Mucosa of descending colon (tissue), 3 donors: ENCODE measurements at regions not wholly inside any gene's neighbourhood (a gene's known extent, or its start where the extent isn't known, plus 50 kb on each side); places are given as distances from the start of the nearest gene placed in this dataset.

Source experiments
- ATAC-seq: fragments of 200-7000 bp; cut with Tn5 transposase; one replicate; pipeline ENCODE4 v1.9.1; 2020; ENCODE audit warnings: mild to moderate bottlenecking, moderate library complexity
- DNase-seq, 3 donors: peaks; one replicate each; pipeline ENCODE4 v3.0.0-alpha.2; 2020
- H3K36me3 ChIP-seq: fragments of 200-600 bp; one replicate; pipeline ENCODE4 v1.8.0; 2021; ENCODE audit warnings: low read depth, mild to moderate bottlenecking
- H3K4me1 ChIP-seq: fragments of 200-600 bp; one replicate; pipeline ENCODE4 v1.8.0; 2021; ENCODE audit warnings: low read depth, mild to moderate bottlenecking
- H3K4me3 ChIP-seq: fragments of 200-600 bp; one replicate; pipeline ENCODE4 v1.8.0; 2021; ENCODE audit warnings: mild to moderate bottlenecking
- H3K9me3 ChIP-seq: fragments of 200-600 bp; one replicate; pipeline ENCODE4 v1.8.0; 2021; ENCODE audit warnings: mild to moderate bottlenecking
- intact Hi-C, 2 donors: fragments of 100-400 bp; cut with DNase I in 1 of 2; cut with micrococcal nuclease in 1 of 2; formaldehyde crosslinking; loops; one replicate each; pipeline versions ENCODE4 v1.11.0 to v1.11.1; 2022; cut with DNase I, micrococcal nuclease
- TF ChIP-seq, protein P1 (sequence below): fragments of 200-600 bp; IDR thresholded peaks from one replicate; pipeline ENCODE4 v1.8.0; 2022; ENCODE audit warnings: antibody characterized with exemption, mild to moderate bottlenecking
- donor health status: DM: no; HTN: no; CAD: no; lungs with moderate emphysema.
- donor health status: DM: no; HTN: no; CAD: no.
- donor health status: DM: no; HTN: yes; CAD: no.

DNA sequence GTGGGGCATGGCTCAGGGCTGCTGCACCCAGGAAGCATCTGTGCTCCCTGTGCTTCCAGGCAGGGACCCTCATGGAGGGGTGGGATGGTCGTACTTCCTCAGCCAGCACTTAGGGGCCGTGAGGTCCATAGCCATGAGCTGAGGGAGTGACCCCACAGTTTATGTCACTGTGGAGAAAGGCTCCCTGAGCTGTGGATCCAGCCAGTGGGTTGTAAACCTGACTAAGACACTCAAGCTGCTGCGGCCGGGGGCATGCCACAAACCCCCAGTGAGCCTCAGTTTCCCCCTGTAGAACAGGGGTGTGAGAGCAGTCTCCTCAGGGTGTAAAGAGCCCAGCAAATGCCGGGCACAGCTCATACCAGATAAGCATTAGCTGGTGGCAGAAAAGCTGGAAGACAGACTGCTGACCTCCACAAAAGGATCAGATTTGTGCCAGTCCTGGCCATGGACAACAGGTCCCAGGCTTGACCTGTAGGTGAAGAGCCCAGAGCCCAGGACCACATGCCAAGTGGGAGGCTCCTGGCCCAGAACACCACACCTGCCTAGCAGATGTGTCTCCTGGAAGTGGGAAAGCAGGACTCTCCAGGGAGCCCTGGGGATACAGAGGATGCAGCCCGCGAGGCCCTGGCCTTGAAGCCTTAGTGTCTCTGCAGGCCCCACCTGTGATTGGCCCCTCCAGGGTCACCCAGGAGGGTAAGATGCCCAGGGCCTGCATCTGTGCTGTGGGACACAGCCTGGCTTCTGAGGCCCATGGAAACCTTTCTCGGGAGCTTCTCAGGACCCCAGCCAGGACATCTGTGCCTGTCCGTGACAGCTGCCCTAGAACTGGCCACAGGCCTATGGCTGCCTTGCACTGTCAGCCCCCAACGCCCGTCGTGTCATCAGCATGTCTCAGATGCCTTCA lies 78.1 kb upstream of the RET start:
- intact Hi-C loops: no loop called here
- no peaks in the 10 kb centered on the region for H3K4me1 ChIP-seq
- H3K4me3 ChIP-seq: no peak overlapping the region
- TF ChIP-seq, protein P1, sequence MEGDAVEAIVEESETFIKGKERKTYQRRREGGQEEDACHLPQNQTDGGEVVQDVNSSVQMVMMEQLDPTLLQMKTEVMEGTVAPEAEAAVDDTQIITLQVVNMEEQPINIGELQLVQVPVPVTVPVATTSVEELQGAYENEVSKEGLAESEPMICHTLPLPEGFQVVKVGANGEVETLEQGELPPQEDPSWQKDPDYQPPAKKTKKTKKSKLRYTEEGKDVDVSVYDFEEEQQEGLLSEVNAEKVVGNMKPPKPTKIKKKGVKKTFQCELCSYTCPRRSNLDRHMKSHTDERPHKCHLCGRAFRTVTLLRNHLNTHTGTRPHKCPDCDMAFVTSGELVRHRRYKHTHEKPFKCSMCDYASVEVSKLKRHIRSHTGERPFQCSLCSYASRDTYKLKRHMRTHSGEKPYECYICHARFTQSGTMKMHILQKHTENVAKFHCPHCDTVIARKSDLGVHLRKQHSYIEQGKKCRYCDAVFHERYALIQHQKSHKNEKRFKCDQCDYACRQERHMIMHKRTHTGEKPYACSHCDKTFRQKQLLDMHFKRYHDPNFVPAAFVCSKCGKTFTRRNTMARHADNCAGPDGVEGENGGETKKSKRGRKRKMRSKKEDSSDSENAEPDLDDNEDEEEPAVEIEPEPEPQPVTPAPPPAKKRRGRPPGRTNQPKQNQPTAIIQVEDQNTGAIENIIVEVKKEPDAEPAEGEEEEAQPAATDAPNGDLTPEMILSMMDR: no peak
- no peaks in the 10 kb centered on the region for H3K36me3 ChIP-seq
- DNase-seq: no peak
- no peak for ATAC-seq
- no peaks in the 10 kb centered on the region for H3K9me3 ChIP-seq

- TF ChIP-seq, protein P1: no peak
- ATAC-seq (no peak), DNase-seq (no peak)
- Histone ChIP-seq H3K4me3 (no peak overlapping the region), H3K4me1 (no peaks in the 10 kb centered on the region), H3K9me3 (no peaks in the 10 kb centered on the region), H3K36me3 (no peaks in the 10 kb centered on the region)
- intact Hi-C loops: no loop called here
These were observed 77.4 kb upstream of the RET start for GRCh38 chr10:42999385-43000020.

DNA sequence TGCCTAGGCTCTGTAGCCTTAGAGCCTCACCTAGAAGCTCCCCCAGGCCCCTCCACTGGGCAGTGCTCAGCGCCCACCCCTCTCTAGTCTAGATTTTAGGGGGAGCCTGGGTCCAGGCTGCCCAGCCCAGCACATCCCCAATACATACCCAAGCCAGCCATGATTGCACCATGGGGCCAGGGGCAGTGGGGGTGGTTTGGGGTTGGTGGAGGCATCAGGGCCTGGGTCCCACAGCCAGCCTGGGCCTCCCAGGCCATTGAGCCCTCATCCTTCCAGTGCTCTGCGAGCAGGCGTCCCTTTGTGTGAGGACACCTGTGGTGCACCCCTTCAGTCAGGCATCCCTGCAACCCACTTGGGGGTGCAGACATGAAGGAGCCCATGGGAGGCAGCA lies 76.9 kb upstream of the RET start:
- Histone ChIP-seq H3K9me3 (no peaks in the 10 kb centered on the region), H3K36me3 (no peaks in the 10 kb centered on the region), H3K4me1 (no peaks in the 10 kb centered on the region), H3K4me3 (no peak overlapping the region)
- intact Hi-C loops: no loop called here
- TF ChIP-seq, protein P1: no peak
- ATAC-seq (no peak), DNase-seq (no peak)

- intact Hi-C loops: no loop called here
- no peaks in the 10 kb centered on the region for H3K9me3 ChIP-seq
- no peak for ATAC-seq
- no peaks in the 10 kb centered on the region for H3K36me3 ChIP-seq
- H3K4me3 ChIP-seq: no peak overlapping the region
- TF ChIP-seq, protein P1: no peak
- DNase-seq: no peak
- no peaks in the 10 kb centered on the region for H3K4me1 ChIP-seq
These were observed 76.0 kb upstream of the RET start for GRCh38 chr10:43000651-43001426.

GRCh38 chr10:43001427-43001795 lies 75.5 kb upstream of the RET start:
- ATAC-seq (no peak), DNase-seq (no peak)
- Histone ChIP-seq H3K4me1 (no peaks in the 10 kb centered on the region), H3K4me3 (no peak overlapping the region), H3K36me3 (no peaks in the 10 kb centered on the region), H3K9me3 (no peaks in the 10 kb centered on the region)
- TF ChIP-seq, protein P1: no peak
- intact Hi-C loops: no loop called here
